Activated CD8-positive, alpha-beta memory T cell treated with anti-CD3 and anti-CD28 coated beads for 4 hours (primary cell): ENCODE measurements at regions not wholly inside any gene's neighbourhood (a gene's known extent, or its start where the extent isn't known, plus 50 kb on each side); places are given as distances from the start of the nearest gene placed in this dataset.

Experiments used
- DNase-seq, 2 donors: peaks; one replicate each; pipeline ENCODE4 v3.0.0-alpha.2; 2020; ENCODE audit warnings: low read depth in 2 of 2

DNA sequence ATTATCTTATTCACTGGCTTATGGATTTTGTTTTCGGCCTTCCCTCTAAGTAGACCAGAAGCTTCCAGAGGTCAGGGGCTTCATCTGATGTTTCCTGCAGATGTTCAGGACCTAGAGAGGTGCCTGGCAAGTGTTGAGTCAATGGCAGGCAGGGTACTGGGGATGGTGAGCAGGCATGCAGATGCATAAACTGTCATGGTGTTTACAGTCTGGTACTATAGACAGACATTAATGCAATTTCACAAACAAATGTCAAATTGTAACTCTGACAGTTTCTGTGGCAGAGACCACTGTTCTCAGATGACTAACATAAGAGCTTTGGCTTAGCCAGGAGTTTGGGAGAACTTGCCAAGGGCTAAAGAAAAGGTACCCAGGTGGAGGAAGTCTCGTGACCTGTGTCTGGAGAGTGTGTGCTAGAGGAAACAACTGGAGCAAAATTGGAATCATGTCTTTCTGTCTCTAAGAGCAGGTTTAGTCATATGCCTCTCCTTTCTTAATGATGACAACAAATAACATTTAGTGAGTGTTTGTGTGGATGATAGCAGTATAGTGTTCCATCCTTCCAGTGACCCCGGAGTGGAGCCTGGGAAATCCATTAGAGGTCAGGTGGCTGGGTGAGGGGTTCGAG, 53.7 kb upstream of the TRAK1 start:
- no peak for DNase-seq

DNA sequence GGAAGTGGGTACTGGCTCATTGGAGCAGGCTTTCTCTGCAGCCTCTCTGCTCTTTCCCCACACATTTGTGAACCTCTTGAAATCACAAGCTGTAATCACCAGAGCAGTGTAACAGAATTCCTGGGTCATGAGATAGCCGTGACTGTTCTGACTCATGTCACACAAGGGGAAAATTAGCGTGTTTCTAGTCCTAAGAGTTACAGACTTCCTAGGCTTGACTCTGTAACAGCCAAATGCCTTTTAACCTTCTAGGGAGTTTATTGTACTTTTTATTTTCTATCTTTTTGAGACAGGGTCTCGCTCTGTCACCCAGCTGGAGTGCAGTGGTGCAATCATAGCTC, 54.7 kb upstream of the TRAK1 start:
- DNase-seq: no peak

DNA sequence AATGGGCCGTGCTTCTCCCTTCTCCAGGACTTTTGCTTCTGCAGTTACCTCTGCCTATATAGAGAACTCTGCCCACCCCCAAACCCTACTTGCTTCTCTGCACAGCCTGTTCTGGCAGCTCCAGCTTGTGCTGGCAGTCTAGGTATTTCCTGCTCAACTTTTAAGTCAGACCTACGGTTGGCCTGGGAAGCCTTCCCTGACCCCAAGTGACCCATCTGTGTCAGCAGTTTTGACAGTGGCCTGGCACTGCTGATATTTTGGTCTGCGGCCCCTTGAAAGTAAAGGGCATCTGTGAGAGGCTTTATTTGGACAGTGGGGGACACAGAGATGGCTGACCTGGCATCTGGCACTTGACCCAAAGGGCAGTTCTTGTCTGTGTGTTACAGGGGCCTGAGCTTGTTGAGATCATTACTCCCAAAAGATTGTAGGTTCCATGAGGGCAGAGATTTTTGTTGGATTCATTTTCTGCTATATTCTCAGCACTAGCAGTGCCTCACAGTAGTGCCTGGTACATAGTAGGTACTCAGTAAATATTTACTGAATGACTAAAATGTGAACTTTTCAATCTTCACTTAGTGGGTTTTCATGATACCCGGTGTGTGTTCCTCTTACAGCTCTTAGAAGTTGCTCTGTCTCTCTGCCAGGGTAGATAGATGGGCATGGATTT, 55.2 kb upstream of the TRAK1 start:
- no peak for DNase-seq

DNA sequence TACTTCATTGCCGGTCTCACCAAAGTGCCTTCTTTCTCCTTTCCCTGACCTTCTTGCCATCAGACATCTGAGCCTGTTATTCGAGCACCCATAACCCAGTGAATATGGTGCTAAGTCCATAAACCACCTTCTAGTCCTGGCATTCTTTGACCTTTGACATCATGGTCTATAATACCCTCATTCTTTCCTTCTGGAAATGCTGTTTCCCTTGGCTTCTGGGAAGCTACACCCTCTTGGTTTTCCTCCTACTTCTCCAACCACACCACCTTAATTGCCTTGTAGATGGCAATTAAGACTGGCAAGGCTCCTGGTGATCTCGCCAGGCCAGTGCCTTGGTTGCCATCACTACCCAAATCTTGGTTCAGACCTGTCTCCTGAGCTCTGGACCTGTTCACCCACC, 56.1 kb upstream of the TRAK1 start:
- no peak for DNase-seq

DNA sequence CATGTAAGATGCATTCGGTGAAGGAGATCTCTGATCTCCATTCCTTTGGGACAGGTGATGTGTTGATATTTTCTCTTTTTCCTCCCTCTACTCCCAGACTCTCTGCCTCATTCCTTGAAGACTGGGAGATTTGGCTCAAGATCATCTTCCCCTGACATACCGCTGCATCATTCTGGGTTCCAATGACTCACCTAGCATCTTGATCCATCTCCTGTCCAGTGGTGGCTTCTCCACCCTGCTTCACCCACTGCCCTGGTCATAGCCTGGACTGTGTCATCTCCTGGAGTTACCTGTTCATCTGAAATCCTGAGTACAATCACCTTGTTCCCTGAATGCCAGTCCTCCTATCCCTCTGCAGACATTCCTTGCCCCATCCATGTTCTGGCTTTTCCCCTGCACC, 57.4 kb upstream of the TRAK1 start:
- DNase-seq: no peak

DNA sequence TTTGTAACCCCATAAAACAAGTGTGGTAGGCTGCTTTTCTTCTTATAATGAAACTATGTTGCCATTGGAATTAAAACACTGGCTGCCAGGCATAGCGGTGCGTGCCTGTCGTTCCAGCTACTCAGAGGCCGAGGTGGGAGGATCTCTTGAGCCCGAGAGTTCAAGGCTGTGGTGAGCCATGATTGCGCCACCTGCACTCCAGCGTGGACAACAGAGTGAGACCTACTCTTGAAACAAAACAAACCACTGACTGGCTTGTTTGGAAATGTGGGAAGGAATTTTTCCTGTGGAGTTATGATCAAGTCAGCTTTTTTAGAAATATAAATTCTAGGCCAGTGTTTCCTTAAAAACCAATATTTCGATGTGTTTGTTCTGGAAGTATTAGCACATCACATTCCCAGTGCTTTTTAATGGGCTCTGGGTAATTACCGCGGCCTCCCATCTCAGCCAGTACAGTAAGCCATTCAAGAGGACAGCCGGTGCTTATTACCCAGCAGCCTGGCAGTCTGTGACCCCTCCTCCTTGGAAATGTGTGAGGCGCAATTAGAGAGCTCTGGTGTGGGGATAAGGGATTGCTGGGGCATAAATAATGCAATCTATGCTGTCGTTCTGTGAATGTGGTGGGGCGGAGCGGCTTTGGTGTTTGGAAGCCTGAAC, 58.3 kb upstream of the TRAK1 start:
- no peak for DNase-seq

DNA sequence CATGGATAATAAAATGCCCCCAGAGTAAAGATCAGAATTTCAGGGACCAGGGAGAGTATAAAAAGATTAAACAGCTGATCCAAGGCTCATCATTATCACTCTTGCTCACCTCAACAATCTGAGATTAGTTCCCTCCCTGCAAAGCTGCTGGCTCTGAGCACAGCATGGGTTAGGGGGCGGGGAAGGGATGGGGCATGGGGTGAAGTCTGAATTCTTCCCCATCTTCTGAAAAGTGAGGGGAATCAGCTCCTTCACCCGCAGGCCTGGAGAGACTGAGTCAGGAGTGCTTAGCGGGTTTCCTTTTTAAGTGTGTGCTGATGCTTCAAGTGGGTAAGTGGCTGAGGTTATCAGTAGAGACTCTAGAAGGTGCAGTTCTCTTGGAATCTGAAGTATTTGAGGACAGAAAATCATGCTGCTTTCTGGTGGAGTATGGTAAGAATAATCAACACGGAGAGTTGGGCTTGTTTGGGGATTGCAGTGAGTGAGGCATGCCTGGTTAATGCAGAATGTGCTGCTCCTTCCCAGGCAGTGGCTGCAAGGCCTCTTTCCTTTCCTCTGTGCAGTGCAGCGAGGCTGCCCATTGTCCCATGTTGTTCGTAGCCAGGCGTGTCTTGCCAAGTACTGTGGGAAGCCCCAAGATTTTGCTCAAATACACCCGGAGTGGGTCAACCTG, 59.2 kb upstream of the TRAK1 start:
- no peak for DNase-seq

DNA sequence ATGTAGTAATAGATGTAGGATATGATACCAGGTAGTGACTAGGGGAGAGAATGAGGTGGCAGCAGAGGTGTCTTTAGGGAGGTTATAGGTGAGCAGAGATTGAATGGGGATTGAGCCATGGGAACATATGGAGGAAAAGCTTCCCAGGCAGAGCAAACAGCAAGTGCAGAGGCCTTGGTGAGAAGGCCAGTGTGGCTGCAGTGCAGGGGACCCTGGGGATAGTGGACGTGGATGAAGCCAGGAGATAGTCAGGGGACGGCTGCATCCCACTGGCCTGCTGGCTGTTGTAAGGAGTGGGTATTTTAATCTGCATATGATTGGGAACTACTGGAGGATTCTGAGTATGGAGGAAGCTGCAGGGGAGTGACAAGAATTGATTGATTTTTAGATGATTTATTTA, 62.7 kb upstream of the TRAK1 start:
- DNase-seq: no peak

DNA sequence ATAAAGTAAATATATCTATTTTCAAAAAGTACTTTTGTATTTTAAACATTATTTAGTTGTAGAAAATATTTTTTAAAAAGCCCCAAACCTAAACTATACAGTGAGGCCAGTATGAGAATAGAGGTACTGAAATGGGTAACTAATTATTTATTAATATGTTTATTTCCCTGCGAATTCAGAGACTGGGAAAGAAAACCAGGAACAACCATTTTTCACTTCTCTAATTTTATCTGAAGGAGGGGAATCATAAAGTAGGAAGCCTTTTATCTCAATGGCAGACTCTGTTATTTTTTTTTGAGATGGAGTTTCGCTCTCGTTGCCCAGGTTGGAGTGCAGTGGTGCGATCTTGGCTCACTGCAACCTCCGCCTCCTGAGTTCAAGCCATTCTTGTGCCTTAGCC, 63.6 kb upstream of the TRAK1 start:
- no peak for DNase-seq

DNA sequence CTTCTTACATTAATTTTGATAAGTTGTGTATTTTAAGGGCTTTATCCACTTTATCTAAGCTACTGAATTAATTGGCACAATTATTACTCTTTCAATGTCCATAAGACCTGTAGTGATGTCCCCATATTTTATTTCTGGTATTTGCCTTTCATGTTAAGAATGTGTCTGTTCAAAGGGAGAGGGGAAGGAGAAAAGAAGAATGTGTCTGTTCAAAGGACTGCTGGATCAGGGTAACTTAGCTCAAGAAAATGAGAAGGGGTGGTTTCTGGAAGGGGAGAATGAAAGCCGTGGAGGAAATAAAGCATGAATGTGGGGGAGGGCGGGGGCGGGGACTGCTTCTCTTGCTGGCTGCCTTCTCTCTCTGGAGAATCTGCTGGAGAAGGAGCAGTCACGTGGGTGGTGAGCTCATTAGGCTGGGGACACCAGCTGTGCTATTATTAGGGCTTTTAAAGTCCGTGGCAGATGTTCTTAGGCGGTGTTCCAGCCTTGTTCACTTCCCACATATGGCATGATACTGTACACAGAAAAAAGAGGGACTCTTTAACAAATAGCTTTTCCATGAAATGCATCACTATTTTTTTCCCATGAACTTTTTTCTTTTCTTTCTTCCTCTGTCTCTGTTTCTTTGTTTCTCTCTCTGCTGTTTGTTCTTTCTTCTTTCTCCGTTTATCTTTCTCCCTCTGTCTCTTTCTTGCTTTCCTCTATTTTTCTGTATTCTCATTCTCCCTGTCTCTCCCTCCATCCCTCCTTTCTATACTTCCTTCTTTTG, 63.7 kb upstream of the ULK4 start:
- no peak for DNase-seq

DNA sequence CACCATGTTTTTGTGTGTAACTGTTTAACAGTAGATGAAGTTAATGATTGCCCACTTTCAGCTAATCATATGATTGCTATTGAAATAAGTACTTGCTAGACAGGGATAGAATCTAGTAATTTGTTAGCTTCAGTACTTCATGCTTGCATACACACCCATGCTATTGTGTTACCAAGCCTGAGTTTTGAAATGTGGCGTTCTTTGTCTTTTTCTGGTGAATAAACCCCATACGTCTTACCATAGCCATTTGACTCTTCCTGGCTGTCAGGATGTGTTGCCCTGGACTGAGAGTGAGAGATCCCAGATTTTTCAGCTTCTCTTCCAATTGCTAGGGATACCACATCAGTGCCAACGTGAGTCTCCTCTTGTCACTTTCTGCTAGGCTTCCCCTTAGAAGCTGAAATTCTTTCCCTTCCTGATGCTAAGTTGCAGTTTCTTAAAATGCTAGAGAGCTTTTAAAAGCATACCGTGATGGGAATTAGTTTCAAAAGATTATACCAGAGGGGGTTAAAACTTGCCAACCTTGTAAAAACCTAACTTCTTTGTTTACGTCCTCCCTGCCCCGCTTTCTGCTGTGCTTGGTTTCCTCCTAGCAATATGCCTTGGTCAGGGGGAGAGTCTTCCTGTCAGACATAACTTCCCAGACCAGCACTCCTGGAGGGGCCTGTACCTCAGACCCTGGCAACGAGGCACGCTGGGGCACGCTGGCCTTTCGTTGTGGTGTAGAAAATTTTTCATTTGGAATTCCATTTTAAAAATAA, 62.9 kb upstream of the ULK4 start:
- no peak for DNase-seq

DNA sequence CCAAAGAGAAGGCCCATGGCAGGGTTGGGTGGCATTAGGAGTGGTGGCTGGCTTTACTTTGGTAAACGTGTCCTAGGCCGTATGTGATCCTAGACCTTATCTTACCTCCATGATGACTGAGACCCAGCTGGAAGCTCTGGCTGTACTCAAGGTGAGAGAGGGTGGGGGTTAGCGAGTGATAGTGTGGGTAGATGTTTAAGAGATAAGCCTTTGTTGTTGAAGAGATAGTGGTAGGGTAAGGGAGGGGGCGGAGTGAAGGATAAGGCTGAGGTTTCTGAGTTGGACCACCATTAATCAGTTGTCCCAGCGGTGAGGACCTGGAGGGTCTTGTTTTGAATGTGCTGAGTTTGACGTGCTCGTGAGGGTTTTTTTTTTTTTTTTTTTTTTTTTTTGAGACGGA, 61.5 kb upstream of the ULK4 start:
- DNase-seq: peak in 1 of 2 donors; percentile 23

DNA sequence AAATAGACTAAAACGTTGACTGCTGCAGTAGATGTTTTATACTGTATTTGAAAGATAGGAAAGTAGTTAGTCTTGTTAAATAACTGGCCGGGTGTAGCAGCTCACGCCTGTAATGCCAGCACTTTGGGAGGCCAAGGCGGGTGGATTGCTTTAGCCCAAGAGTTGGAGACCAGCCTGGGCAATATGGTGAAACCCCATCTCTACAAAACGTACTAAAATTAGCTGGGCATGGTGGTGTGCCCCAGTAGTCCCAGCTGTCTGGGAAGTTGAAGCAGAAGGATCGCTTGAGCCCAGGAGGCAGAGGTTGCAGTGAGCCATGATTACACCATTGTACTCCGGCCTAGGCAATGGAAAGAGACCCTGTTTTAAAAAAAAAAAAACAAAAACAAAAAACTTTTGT, 60.5 kb upstream of the ULK4 start:
- no peak for DNase-seq

DNA sequence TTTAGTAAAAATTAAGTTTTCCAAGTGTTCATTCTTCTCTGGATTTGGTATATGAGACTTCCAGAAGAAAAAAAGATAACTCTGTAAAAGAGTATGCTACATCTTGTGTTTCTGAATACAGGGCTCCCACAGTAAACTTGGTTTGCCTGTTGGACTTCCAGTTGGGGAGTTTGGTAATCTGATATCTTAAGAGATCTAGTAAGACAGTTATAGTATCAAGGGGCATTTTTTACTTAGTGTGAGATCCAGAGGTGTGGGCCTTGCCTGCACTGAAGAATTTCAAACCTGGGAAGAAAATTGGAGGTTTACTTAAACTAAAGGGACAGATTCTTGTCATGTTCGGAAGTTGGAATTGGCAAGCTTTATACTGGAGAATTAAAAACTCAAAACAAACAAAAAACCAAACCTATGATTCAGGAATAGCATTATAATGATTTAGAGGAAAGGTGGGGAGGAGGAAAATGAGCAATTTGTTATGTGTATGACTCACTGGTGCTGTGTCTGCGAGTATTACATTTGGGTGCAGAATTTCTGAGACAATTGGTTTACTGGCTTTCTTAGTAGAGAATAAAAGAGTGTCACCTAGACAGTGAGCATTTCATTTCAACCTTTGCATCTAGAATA, 58.9 kb upstream of the ULK4 start:
- DNase-seq: no peak

DNA sequence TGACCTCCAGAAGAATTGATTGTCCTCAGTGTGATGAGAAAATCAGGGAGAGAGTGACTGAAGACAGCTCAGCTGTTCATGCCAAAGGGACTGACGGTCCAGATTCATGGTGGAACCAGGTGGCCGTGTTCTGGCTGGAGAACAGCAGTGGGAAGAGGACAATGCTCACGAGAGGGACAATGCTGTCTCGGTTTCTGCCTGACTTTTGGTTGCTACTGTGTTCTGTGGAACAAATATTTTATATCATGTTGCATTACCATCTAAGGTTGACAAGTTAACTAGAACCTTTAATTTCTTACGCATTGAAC, 58.0 kb upstream of the ULK4 start:
- DNase-seq: no peak

DNA sequence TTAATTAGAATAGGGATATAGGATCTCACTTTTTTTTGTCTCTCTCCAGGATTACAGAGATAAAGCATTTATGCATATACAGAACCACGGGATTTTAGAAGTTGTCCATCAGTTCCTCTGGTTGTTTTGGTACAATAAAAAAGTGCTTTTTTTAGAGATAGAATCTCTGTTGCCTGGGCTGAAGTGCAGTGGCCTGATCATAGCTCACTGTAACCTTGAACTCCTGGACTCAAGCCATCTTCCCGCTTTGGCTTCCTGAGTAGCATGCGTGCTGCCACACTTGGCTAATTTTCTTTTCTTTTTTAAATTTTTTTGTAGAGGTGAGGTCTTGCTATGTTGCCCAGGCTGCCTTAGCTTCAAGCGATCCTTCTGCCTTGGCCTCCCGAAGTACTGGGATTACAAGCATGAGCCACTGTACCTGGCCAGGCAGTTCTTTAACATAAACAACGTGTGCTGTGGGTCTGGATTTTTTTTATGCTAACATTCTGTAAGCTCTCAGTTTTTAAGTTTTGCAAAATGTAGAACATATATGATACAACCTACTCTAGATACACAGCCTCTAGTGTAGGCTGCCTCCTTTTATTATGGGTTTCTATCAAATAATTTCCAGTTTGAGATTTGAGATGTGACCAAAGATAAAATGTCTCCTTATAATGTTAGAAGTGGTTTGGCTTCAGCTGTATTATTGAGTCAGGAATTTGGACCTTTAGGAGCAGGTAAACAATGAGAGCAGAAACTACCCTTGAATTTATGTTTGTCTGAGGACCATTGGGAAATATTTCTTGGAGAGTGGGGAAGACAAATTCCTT, 57.4 kb upstream of the ULK4 start:
- DNase-seq: no peak

DNA sequence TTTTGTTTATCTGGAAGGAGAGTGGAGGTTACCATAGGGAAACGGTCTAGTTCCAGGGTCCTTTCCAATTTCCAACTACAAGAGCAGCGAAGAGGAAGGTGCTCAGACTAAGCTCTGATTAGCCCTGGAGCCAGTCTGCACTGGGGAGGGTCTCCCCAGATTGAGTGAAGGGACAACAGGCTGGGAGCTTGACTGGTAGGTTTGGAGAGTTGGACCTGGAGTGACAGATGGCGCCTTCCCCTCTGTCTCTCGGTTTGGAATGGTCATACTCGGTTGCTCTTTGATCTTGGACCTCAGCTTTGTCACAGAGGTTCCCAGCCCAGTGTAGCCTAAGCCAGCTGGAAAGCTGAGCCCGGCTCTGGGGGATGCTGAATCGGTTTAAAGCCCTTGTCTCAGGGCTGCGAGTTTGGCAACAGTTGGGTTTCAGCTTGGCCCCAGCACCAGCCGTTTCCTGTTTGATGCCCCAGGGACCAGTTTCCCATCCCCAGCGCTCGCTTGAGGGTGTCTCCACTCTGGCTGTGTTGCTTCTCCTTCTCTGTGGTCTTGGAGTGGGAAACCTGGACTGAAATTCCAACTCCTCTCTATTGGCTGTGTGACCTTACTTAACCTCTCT, 53.1 kb upstream of the ULK4 start:
- DNase-seq: no peak

DNA sequence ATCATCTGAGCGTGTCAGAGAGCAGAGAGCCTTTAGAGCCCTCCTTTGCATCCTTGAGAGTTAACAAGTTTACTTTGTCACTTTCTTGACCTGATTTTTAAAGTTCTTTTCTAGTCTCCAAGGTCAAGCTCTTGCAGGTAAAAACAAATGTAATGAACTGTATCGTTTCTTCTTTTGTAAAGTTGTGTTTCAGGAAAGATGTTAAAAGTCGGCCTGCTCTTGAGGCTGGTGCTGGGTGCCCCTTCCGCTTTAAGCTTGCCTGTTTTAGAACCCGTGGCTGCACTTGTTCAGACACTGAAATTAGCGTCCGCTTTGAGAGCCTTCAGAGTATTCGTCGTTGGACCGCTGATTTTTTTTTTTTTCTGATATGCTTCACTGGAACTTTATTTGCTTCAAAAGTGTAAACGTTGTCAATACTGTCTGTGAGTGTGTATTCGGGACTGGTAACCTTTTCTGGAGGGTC, 52.6 kb upstream of the ULK4 start:
- DNase-seq: no peak

DNA sequence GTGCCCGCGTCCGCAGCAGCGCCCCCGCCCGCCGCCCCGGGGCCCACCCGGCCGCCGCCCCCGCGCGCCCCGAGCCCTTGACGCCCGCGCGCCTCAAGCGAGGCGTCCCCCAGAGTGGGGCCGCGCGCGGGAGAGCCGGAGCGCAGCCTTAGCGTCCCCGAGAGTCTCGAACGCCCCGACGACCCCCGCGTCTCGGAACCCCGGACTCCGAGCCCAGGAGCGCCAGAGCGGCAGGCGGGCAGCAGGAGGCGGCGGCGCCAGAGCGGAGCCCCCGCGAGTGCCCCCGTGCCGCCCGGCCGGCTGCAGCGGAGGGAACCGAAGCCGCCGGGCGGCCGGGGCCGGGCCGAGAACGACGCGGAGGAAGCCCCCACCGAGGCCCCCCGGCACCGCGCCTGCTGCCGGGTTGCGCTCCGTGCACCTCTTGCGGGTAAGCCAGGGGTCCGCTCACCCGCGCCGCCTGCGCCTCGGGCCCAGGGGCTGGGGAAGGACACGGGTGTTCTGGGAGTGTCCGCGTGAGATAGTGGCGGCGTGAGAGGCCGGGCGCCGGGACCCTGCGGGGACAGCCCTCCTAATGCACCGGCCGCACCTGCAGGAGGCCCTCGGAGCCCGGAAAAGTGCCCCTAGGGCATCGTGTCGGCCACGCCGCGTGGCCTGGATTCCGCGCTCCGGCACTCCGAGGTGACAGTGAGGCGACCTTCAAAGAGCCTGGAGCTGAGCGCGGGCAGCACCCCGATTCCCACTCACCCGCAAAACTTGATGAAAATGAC, 52.0 kb upstream of the ULK4 start:
- peak in 1 of 2 donors; percentile 16 for DNase-seq
